GM19238 (cell line): ENCODE measurements at regions not wholly inside any gene's neighbourhood (a gene's known extent, or its start where the extent isn't known, plus 50 kb on each side); places are given as distances from the start of the nearest gene placed in this dataset.

Experiments used
- DNase-seq: peaks from one replicate; pipeline ENCODE4 v3.0.0; 2011; ENCODE audit warnings: low spot score; ENCODE audit not compliant: insufficient read length

DNA sequence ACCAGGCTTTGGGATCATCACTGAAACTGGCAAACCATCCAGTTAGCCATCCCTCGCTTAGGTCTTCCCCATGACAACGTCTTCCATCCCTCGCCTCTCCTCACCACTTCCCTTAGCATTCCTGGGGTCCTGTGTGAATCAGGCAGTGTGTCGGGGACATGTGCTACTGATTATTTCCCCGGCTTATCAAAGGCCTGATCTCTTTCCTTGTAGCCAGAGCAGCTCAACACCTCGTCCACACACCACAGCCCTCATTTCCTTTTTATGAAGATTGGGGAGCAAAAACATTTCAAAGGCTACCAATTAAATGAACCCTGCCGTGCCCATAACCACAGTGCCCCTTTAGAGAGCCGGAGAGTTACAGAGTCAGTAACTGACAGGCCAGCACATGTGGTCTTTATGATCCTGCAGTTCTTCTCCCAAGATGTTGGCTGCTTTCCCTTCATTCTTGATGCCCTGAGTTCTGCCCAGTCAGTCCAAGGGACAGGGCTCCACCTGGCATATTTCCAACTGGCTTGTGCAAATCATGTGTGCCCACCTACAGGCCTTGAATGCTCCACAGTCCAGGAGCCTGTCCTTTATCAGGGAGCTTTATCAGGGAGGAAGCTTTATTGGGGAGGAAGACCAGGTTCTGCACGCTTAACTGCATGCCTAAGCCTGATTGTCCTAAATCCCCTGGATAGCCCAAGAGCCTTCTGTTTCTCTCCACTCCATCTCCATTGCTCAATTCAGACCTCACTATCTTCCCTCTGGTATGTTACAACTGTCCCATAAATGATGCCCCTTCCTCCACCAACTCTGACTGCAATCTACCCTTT, 343.1 kb downstream of the CYRIA start:
- DNase-seq, result no peak

DNA sequence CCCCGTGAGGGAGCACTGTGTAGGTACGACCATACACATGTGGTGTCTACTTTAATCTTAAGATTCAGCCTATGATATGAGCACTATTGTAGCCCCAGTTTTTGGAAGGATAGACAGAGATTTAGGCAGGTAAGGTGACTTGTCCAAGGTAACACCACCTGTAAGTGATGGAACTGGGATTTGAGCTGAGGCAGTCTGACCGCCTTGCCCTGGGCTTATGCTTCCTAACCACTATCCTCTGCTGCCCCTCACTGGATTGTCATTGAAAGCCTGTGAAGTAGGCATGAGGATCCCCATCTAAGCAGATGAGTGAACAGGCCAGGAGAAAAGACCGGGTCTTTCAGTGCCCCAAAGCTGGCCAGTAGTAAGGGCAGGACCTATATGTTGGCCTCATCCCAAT, 343.8 kb downstream of the CYRIA start:
- DNase-seq, result no peak

GRCh38 chr2:16321256-16321655, 344.4 kb downstream of the CYRIA start:
- DNase-seq, result no peak

DNA sequence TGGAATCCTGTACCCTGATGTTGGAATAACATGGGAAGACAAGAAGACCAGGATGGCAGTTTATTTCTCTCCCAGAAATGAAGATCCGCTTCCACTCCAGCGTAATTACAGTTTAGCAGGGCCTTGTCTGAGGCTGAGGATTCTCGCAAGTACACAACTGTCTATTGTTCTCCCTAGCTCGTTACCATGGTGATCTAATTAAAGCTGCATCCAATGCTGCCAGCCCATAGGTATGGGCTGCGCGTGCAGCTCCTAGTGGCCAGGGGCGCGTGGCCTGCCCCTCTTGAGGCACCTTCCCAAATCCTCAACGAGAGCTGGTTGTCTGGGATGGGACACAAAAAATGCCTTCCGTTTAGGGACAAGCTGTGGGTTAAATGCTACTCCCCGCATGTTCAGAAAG, 344.9 kb downstream of the CYRIA start:
- no peak for DNase-seq

- no peak for DNase-seq
Observed at GRCh38 chr2:16319551-16320121, 346.0 kb downstream of the CYRIA start.

GRCh38 chr2:16318474-16319195, 347.0 kb downstream of the CYRIA start:
- no peak for DNase-seq

- DNase-seq, result no peak
Observed at GRCh38 chr2:16318051-16318450, 347.6 kb downstream of the CYRIA start.

DNA sequence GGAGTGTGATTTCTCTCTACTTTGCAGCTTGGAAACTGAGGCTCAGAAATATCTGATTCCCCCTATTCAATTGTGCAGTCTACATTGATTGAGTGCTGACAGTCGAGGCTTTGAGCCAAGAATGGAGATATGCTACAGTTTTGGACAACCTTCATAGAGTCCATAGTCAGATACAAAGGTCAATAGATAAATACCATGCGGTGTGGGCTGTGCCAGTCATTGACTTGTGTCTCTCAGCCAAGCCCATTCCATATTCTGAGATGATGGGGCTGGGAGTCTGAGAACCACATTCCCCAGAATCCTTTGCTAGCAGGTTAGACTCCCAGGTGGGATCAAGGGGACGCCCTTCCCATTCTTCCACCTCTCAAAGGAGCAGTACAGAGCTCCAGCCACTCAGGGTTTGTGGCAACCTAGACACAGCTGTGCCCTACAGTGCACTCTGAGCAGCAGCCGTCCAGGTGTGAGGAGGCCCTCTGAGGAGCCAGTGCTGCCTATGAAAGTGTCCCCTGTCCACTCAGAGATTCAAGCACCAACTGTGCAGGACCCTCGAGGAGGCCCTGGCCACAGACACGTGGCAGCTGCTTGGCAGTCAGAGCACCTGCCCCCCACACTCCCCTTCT, 348.3 kb downstream of the CYRIA start:
- no peak for DNase-seq

DNA sequence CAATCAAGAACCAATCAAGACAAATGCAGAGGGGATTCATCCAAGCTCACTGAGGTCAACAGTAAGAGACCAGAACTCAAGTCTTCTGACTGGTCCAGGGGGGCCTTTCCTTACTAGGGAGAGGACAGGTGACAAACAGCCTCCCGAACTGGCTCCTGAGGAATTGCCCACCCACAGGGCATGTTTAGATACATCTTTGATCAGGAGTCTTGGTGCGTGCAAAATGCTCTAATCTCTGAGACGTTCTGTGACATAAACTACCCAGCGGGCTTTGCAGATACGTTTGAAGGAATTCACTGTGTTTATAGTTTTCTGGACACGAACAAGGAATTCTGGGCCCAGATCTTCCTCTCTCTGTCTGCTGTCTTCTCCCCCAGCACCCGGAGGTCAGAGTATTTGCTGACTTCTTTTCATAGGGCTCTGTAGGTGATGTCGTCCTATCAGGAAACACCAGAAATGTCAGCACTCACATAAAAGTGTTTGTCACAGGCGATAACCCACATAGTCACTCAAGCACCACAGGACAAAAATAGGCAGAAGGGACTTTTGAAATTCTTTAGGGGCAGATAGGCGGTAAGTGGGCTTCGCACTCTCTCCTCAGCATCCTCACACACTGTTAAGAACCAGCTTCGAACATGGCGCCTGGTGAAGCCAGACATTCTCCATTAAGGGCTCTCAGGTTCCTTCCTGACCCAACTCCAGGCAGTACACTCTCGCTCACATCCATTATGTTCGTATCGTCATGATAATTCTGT, 349.0 kb downstream of the CYRIA start:
- no peak for DNase-seq

- no peak for DNase-seq
Observed at GRCh38 chr2:16315908-16316307, 349.7 kb downstream of the CYRIA start.

DNA sequence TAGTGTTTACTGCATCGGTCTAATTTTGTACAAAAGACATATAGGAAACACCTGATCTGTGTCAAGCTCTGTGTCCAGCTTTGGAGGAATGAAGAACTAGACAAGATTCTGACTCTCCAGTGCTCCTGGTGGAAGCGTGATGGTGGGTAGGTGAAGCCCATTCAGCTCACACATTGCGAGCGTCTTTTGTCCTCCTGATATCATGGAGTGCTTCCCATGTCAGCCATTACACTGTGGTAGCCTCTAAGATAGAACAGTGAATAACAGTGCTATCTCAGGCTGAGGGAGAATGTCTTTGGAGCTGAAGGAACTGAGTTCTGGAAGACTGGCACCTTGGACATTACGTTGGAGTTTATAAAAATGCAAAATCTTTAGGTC, 350.2 kb downstream of the CYRIA start:
- DNase-seq, result no peak

DNA sequence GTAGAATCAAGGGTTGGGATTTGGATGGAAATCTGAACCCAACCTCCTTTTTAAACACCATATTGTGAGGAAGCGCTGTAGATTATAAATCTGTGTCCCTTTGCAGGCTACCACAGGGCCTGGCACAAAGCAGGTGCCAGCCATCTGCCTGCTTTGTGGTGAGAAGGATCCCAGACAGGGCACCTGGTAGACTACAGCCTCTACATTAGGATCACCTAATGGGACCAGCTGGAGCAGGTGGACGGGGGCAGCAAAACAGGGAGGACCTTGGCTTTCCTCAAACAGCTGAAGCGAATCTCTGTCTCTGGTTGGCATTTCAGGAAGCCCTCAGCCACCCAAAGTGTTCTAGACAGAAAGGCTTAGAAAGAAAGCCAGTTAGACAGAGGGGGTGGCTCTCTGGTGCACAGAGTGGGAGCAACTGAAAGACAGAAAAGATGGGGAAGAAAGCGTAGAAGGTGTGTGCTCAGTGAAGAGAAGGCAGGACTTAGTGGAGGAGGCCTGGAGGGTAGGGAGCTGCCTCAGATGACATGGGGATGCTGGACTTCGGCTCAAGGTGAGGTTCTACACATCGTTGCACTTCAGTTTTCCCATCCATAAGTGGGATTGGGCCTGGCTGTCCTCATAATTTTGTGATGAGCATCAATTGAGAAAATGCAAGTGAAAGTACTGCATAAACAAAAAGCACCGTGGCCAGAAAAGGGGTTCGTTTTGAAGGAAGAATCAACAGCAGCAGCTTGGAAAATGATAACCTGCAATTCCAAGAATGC, 350.8 kb downstream of the CYRIA start:
- no peak for DNase-seq

GRCh38 chr2:16314001-16314400, 351.6 kb downstream of the CYRIA start:
- no peak for DNase-seq

DNA sequence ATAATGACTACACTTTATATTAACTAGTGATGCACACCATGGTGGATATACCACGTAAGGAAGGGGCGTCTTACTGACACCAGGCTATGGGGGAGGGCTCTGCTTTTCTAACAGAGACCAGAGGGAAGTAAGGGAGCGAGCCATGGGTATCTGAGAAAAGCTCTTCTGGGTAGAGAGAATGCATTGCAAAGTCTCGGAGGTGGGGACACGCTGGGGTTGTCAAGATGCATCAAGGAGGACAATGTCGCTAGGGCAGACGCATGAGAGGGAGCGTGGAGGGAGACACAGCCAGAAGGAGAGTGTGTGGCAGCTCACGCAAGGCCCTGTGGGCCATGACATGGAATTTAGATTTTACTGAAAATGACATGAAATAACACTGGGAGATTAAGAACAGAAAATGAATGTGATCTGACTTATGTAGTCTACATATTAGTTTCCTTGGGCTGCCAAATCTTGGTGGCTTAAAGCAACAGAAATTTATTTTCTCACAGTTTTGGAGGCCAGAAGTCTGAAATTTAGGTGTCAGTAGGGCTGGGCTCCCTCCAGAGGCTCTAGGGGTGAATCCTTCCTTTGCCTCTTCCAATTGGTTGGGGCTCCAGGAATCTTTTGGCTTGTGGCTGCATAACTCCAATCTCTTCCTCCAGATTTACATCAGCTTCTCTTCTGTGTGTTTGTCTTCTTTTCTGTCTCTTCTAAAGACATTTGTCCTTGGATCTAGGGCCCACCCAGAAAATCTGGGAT, 352.2 kb downstream of the CYRIA start:
- DNase-seq, result no peak

- no peak for DNase-seq
Observed at GRCh38 chr2:16312771-16313170, 352.9 kb downstream of the CYRIA start.

DNA sequence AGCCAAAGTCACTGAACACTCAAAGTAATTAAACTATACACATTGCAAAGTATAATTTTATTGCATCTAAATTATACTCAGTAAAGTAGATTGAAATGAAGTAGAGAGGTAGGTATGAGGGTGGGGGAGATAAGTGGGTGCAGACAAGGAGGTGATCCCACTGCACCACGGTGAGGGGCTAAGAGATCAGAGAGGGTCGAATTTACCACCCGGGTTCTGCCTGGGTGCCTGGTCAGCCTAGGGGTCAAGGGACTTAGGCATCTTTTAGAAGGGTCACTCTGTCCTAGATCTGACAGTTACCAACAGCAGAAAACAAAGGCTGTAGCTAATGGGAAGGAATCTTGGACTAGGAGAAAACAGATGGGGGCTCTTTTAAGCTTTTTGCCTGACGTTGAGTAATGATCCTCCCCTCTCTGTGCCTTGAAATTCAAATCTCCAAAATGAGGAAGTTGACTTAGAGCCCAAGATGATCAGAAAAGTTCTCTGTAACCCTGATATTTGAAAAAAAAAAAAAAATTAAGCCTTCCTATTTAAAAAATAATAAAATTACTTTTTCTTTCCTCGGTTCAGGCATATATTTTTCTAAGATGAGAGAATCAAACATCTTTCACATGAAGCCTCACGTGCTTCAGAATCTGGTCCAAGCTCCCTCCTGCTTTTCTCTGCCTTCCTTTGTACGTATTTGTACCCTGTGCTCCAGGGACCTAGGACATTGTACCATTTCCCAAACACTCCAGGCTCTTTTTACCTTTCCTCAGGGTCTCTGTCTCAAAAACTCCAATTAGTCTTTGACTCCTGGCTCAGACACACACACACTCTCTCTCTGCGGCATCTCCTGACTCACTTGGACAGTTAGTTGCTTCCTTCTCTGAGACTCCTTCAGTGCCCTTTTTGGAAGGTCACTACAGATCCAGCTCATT, 353.9 kb downstream of the CYRIA start:
- no peak for DNase-seq

GRCh38 chr2:16308816-16309215, 356.8 kb downstream of the CYRIA start:
- no peak for DNase-seq

DNA sequence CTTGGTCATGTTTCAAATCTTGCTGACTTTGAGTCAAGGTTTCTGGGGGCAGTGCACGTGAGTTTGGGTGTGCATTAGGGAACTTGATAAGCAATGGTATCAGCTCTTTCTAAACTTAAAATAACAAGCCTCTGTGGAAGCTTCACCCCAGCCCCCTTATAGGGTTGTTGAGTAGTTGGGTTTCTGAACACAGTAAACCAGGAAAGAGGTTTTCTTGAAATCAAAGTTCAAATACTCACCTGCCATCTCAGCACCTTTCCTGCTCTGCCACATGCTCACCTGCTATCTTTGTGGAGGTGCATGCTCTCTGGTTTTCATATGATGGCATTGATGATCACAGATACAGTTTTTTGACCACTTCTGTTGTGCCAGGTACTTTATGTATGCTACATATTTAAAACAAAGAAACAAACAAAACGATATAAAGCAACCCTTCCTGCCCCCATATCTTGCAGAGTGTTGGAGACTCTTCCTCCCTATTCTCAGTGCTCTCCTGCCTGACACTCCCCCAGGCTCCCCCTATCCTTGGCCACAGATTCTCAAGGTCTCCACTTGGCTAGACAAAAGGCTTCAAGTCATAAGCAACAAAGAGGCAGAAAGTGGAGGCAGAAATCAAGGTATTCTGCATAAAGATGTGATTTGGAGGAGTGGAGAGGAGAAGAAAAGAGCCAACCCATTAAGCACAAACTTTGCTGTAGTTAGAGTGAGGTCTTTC, 360.6 kb downstream of the CYRIA start:
- no peak for DNase-seq
